GM23338 (cell line): ENCODE measurements at regions not wholly inside any gene's neighbourhood (a gene's known extent, or its start where the extent isn't known, plus 50 kb on each side); places are given as distances from the start of the nearest gene placed in this dataset.

Experiments used
- CREB1 ChIP-seq: fragments of 250-450 bp; sonication (Bioruptor Pico); IDR thresholded peaks from 2 replicates; pipeline ENCODE4 v1.5.0; 2020; ENCODE audit warnings: low read depth, mild to moderate bottlenecking, moderate library complexity
- EZH2 ChIP-seq: fragments of 200-600 bp; sonication (generic); IDR thresholded peaks from one replicate; pipeline ENCODE4 v1.8.0; 2017; ENCODE audit warnings: antibody characterized with exemption, mild to moderate bottlenecking, low read depth; ENCODE audit not compliant: unreplicated experiment
- EZH2phosphoT487 ChIP-seq: fragments of 200-600 bp; sonication (generic); IDR thresholded peaks from one replicate; pipeline ENCODE4 v1.8.1; 2018; ENCODE audit warnings: antibody characterized with exemption; ENCODE audit not compliant: unreplicated experiment
- POLR2AphosphoS5 ChIP-seq: IDR thresholded peaks from 2 replicates; pipeline ENCODE4 v1.6.1; 2016; ENCODE audit warnings: antibody characterized with exemption, low read depth
- TF ChIP-seq, protein P1 (sequence below), 2 experiments: fragments of 200-600 bp in 1 of 2; sonication (generic) in 1 of 2; conservative IDR thresholded peaks; 2 replicates each; pipeline versions ENCODE4 v1.5.1 to v1.6.1; 2016 to 2017; ENCODE audit warnings: antibody characterized with exemption in 2 of 2, low read depth in 2 of 2, mild to moderate bottlenecking in 2 of 2, moderate library complexity in 1 of 2
- TF ChIP-seq, protein P2 (sequence below): IDR thresholded peaks from one replicate; pipeline ENCODE4 v1.6.1; 2018; ENCODE audit warnings: antibody characterized with exemption; ENCODE audit not compliant: unreplicated experiment
- TF ChIP-seq, protein P3 (sequence below): IDR thresholded peaks from 2 replicates; pipeline ENCODE4 v1.6.1; 2016; ENCODE audit warnings: antibody characterized with exemption

DNA sequence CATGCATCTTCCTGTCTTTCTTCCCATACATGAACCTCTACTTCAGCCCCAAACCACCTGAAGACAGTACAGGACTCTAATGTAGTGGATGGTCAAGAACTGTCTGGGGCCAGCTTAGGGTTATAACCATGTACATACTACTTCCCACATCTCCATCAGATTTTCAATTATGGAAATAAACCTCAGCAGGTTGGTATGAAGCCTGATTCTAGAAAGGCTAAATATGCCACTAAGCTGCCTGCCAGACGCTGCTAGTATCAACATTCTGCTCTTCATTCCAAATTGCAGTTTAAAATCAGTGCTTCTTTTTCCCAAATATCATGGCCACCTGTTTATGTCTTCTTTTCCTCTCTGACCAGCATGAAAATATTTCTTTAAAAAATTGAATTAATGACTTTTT is 99.2 kb upstream of the ID4 start:
- TF ChIP-seq, protein P1, sequence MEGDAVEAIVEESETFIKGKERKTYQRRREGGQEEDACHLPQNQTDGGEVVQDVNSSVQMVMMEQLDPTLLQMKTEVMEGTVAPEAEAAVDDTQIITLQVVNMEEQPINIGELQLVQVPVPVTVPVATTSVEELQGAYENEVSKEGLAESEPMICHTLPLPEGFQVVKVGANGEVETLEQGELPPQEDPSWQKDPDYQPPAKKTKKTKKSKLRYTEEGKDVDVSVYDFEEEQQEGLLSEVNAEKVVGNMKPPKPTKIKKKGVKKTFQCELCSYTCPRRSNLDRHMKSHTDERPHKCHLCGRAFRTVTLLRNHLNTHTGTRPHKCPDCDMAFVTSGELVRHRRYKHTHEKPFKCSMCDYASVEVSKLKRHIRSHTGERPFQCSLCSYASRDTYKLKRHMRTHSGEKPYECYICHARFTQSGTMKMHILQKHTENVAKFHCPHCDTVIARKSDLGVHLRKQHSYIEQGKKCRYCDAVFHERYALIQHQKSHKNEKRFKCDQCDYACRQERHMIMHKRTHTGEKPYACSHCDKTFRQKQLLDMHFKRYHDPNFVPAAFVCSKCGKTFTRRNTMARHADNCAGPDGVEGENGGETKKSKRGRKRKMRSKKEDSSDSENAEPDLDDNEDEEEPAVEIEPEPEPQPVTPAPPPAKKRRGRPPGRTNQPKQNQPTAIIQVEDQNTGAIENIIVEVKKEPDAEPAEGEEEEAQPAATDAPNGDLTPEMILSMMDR (conservative IDR thresholded peaks at IDR 0.05; ENCODE audit: low read depth in 2 of 2): no peak
- TF ChIP-seq EZH2 (no peak), CREB1 (CRISPR knock-in tag) (no peak), POLR2AphosphoS5 (no peak), EZH2phosphoT487 (no peak)
- TF ChIP-seq, protein P2, sequence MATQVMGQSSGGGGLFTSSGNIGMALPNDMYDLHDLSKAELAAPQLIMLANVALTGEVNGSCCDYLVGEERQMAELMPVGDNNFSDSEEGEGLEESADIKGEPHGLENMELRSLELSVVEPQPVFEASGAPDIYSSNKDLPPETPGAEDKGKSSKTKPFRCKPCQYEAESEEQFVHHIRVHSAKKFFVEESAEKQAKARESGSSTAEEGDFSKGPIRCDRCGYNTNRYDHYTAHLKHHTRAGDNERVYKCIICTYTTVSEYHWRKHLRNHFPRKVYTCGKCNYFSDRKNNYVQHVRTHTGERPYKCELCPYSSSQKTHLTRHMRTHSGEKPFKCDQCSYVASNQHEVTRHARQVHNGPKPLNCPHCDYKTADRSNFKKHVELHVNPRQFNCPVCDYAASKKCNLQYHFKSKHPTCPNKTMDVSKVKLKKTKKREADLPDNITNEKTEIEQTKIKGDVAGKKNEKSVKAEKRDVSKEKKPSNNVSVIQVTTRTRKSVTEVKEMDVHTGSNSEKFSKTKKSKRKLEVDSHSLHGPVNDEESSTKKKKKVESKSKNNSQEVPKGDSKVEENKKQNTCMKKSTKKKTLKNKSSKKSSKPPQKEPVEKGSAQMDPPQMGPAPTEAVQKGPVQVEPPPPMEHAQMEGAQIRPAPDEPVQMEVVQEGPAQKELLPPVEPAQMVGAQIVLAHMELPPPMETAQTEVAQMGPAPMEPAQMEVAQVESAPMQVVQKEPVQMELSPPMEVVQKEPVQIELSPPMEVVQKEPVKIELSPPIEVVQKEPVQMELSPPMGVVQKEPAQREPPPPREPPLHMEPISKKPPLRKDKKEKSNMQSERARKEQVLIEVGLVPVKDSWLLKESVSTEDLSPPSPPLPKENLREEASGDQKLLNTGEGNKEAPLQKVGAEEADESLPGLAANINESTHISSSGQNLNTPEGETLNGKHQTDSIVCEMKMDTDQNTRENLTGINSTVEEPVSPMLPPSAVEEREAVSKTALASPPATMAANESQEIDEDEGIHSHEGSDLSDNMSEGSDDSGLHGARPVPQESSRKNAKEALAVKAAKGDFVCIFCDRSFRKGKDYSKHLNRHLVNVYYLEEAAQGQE: no peak
- TF ChIP-seq, protein P3, sequence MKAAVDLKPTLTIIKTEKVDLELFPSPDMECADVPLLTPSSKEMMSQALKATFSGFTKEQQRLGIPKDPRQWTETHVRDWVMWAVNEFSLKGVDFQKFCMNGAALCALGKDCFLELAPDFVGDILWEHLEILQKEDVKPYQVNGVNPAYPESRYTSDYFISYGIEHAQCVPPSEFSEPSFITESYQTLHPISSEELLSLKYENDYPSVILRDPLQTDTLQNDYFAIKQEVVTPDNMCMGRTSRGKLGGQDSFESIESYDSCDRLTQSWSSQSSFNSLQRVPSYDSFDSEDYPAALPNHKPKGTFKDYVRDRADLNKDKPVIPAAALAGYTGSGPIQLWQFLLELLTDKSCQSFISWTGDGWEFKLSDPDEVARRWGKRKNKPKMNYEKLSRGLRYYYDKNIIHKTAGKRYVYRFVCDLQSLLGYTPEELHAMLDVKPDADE: no peak
